CD4-positive, alpha-beta T cell treated with Interleukin-4 for 1 hour (primary cell): ENCODE measurements at regions not wholly inside any gene's neighbourhood (a gene's known extent, or its start where the extent isn't known, plus 50 kb on each side); places are given as distances from the start of the nearest gene placed in this dataset.

Source experiments
- DNase-seq, 2 donors: peaks; one replicate each; pipeline ENCODE4 v3.0.0-alpha.2; 2020 to 2022

GRCh38 chr18:78082816-78083215, 833.2 kb downstream of the GALR1 start:
- no peak for DNase-seq

GRCh38 chr18:78085241-78086185, 835.9 kb downstream of the GALR1 start:
- DNase-seq: no peak

- DNase-seq: no peak
Measured at GRCh38 chr18:78086931-78087330, 837.3 kb downstream of the GALR1 start.

- no peak for DNase-seq
Measured at GRCh38 chr18:78087338-78087737, 837.7 kb downstream of the GALR1 start.

- no peak for DNase-seq
Measured at GRCh38 chr18:78090584-78090983, 840.9 kb downstream of the GALR1 start.

- no peak for DNase-seq
Measured at GRCh38 chr18:78092901-78093300, 843.3 kb downstream of the GALR1 start.

GRCh38 chr18:78099979-78100588, 850.4 kb downstream of the GALR1 start:
- DNase-seq: no peak

- DNase-seq: no peak
Measured at GRCh38 chr18:78101091-78101490, 851.4 kb downstream of the GALR1 start.

- no peak for DNase-seq
Measured at GRCh38 chr18:78102135-78102534, 852.5 kb downstream of the GALR1 start.

- no peak for DNase-seq
Measured at GRCh38 chr18:78105611-78106010, 856.0 kb downstream of the GALR1 start.

- DNase-seq: no peak
Measured at GRCh38 chr18:78106946-78107345, 857.3 kb downstream of the GALR1 start.

GRCh38 chr18:78107363-78107762, 857.7 kb downstream of the GALR1 start:
- DNase-seq: no peak

- DNase-seq: no peak
Measured at GRCh38 chr18:78108554-78108953, 858.9 kb downstream of the GALR1 start.

- no peak for DNase-seq
Measured at GRCh38 chr18:78113136-78113939, 863.7 kb downstream of the GALR1 start.

GRCh38 chr18:78113940-78114251, 864.2 kb downstream of the GALR1 start:
- DNase-seq: no peak

- no peak for DNase-seq
Measured at GRCh38 chr18:78115896-78116561, 863.6 kb upstream of the SALL3 start.

GRCh38 chr18:78123144-78123909, 856.3 kb upstream of the SALL3 start:
- DNase-seq: no peak

- DNase-seq: no peak
Measured at GRCh38 chr18:78123926-78124797, 855.5 kb upstream of the SALL3 start.

- DNase-seq: no peak
Measured at GRCh38 chr18:78125206-78125896, 854.3 kb upstream of the SALL3 start.

- no peak for DNase-seq
Measured at GRCh38 chr18:78126106-78126505, 853.5 kb upstream of the SALL3 start.

GRCh38 chr18:78126536-78126935, 853.1 kb upstream of the SALL3 start:
- DNase-seq: no peak
